NCI-H510A treated with DMSO at 0.1 percent for 48 hours (cell line): ENCODE measurements at regions not wholly inside any gene's neighbourhood (a gene's known extent, or its start where the extent isn't known, plus 50 kb on each side); places are given as distances from the start of the nearest gene placed in this dataset.
A peak's percentile ranks its signal among the peaks of the same experiment; 100 is the strongest.
"Not testable (repeated sequence)": the region's sequence is repeated elsewhere in the genome, so short reads cannot be mapped to it uniquely, and the experiment has no call there.

Experiments
- DNase-seq: peaks from one replicate; lab custom pipeline; 2025; lab: John Stamatoyannopoulos, UW

DNA sequence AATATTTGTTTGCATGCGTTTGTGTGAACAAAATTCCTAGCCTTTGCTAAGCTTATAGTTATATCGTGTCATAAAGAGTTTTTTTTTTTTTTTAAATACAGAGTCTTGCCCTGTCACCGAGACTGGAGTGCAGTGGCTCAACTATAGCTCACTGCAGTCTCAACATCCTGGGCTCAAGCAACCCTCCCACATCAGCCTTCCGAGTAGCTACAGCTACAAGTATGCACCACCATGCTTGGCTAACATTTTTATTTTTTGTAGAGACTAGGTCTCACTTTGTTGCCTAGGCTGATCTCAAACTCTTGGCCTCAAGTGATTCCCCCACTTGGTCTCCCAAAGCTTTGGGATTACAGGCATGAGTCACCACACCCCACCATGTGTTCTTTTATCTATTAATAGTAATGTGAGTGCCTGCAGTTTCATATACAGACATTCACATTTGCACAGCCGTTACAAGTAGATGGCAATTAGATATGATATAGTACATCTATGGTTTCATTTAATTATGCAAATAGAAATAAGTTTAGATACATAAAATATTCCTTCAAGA is 848.6 kb downstream of the PDCD6IP start:
- DNase-seq: no peak

DNA sequence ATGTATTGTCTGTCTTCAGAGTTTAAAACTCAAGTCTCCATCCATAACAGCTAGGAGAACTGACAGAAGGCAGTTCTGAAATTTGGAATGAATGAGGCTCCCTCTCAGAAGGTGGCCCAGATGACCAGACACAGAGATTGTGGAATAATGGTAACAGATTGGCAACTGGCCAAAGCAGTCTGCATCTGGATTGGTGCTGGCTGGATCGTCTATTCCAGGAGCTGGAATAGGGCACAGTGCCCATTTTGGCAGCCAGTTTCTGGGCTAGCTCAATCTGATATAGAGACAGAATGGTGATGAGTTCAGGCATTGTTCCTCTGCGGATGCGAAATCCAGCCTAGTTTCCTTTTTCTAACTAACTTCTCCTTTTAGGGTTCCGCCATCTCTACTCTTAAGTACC is 851.7 kb downstream of the PDCD6IP start:
- no peak for DNase-seq

DNA sequence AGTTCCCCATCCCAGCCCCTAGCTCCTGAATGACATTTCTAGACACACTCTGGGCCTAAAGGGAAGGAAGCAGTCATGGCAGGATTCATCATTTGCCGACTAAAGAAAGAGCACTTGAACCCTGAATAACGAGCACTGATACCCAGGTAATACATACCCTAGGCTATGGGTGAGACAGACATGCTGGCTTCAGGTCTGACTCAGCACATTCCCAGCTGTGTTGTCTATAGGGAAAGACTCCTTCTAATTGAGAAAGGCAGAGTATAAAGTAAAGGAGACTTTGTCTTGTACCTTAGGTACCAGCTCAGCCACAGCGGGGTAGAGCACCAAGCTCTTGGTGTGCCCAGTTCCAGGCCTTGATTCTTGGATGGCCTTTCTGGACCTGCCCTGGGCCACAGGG is 870.5 kb downstream of the PDCD6IP start:
- no peak for DNase-seq

DNA sequence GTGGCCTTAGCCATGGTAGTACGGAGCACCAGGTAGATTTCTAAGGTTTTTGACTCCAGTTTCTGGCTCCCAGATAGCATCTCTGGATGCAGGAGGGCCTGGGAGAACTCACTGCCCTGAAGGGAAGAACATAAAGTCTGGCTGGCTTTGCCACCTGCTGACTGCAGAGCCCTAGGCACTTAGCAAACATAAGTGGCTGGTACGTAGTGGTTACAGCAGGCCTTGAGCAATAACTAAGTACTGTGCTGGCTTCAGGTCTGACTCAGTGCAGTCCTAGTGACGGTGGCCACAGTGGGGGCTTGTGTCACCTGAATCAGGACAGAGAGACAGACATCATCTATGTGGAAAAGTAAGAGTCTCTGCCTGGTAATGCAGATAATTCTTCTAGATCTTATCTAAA is 871.1 kb downstream of the PDCD6IP start:
- DNase-seq: no peak

DNA sequence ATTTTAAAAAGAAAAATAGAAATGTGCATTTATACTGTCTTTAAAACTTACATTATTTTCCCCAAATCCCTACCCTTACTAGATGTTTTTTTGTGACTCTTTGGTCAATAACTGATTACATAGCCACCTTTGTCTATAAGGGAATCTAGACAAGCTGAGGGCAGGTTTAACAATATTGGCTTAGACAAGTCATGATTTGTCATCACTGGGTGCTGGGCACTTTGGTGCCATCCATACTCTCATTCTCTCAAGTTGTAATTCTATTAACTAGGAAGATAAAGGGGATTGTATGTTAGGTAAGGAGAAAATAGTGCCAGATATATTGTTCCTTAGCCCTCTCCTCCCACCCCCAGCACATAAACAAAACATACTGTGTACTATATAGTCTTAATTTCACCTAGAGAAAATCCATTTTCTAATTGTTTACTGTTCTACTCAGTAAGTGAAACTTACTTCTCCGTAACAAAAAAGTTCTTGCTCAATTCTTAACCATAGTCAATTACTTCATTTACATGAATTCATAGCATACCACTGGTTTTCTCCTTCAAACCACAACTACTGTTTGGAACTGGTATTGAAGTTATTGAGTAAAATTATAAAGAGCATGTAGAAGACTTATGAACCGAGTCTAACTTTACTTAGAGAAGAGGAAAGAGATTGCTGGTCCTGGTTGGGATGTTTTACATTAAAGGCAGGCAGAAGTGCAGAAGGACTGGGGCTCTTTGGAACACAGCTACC is 877.1 kb downstream of the PDCD6IP start:
- no peak for DNase-seq

DNA sequence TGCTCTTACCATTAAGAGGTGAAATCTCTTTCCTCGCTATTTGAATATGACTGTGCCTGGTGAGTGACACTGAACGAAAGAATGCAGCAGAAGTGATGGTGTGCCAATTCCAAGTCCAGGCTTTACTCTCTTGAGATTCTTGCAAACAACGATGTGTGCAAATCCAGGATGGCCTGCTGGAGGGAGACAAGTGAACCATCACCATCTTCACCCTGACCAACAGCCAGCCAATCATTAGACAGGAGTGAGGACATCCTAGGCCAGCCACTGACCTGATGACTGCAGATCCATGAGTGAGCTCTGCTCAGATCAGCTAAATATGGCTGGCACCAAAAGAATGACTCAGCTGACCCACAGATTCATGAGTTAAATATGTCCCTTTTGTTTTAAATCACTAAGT is 878.0 kb downstream of the PDCD6IP start:
- no peak for DNase-seq

DNA sequence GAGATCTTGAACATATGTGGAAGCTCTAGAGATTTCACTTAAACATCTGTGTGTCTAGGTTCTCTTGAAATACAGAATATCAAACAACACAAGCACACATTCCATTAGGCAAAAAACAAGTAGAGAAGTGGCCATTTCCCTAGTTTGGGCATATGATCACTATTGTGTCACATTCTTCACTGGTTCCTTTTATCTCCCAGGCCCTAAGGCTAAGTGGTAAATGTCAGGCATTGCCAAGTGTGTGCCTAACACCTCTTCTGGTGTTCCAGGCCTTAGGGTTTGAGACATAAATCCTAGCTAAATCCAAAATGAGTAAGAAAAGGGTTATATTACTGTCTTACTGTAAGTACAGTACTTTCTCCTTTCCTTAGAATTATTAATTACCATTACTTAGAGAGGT is 880.1 kb downstream of the PDCD6IP start:
- DNase-seq: no peak

DNA sequence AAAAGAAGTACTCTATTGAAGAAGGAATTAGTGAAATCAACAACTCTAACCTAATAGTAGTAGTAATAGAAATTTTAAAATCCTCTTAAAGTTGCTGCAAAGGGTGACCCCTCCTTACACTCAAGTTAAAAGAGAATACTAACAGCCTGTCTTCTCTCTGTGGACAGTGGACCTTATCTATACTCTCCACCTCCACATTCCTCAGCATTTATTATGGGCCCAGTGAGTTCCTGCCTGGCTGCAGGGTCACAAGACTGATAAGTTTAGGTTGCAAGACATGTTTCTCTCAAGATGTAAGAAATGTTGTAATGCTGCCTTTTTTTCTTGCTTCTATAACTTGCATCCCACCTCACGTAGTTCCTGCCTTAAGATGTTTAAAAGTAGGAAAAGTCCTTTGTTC is 880.6 kb downstream of the PDCD6IP start:
- not testable (repeated sequence) for DNase-seq

DNA sequence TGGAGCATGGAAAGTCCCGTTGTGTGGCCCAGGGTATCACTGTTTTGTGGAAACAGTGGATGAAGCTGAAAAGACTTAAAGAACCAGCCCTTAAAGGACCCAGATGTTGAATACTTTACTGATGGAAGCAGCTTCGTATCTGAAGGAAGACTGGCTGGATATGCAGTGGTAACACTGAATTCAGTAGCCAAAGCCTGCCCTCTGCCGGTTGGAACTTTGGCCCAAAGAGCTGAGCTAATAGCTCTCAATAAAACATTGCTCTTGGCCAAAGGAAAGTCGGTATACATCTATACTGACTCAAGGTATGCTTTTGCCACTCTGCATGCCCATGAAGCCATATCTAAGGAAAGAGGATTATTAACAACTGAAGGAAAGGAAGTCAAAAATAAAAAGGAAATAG is 885.4 kb downstream of the PDCD6IP start:
- DNase-seq: peak; percentile 43

DNA sequence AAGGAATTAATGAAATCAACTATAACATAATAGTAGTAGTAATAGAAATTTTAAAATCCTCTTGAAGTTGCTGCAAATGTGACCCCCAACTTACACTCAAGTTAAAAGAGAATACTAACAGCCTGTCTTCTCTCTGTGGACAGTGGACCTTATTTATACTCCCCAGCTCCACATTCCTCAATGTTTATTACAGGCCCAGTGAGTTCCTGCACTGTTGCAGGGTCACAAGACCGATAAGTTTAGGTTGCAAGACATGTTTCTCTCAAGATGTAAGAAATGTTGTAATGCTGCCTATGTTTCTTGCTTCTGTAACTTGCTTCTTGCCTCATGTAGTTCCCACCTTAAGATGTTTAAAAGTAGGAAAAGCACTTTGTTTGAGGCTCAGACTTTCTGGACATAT is 888.1 kb downstream of the PDCD6IP start:
- no peak for DNase-seq

DNA sequence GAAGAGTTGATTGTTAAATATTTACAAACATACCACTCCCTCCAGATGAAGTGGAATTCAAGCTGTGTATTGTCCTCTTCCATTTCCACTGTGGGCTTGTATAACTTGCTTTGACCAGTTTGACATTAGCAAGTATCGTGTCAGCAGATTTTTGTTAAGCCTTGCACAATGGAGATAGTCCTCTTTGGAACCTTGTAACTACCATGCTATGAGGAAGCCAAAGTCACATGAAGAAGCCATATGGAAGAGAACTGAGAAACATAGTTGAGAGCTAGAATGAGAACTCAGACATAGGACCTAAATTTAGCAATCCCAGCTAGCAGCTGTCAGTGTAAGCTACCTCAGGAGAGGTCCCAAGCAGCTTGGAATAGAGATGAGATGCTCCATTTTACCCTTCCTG is 889.2 kb downstream of the PDCD6IP start:
- DNase-seq: no peak

DNA sequence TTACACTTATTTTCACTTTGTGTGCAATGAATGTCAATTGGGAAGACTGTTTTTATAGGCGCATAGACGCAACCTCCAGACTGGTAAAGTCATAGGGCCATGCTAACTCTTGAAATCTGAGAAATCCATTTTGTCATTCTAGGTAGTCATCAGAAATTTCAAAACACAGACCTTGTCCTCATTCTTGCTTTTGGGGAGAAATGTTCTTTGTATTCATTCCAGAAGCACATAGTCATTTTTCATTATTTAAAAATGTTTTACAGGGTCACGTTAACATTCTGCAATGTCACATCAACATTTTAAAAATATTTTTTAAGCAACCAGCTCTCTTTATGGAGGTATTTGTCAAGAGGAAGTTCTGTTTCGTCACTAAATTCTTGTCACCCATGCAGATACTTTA is 898.4 kb downstream of the PDCD6IP start:
- DNase-seq: no peak

DNA sequence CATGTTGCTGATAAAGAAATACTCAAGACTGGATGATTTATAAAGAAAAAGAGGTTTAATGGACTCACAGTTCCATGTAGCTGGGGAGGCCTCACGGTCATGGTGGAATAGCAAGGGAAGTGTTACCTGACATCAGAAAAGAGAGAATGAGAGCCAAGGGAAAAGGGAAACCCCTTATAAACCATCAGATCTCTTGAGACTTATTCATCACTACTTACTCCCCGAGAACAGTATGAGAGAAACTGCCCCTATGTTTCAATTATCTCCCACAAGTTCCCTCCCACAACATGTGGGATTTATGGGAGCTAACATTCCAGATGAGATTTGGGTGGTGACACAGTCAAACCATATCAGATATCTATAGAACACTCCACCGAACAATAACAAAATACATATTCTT is 904.6 kb downstream of the PDCD6IP start:
- no peak for DNase-seq

DNA sequence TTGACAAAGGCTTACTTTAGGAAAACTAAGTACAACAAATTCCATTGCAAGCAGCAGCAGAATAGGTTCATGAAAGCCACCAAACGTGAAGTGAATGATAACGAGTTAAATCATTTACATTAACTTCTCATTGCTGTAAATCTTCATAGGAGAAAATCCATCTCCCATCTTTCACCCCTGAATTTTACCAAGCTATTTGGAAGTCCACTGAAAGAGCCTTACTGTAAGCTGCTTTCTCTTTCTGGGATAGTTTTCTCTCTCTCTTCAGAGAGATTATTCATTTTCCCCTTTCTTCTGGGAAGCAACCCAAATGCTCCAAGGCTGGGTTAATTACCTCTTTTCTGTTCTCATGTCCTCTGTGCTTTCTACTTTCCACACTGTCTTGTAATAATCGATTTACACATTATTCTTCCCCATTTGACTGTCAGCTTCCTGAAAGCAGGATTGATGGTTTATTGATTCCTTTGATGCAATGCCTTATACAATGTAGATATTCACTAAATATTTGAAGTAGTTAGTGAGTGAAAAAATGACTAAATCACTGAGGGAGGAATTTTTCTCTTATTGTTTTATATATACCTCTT is 914.3 kb upstream of the ARPP21 start:
- DNase-seq: no peak

DNA sequence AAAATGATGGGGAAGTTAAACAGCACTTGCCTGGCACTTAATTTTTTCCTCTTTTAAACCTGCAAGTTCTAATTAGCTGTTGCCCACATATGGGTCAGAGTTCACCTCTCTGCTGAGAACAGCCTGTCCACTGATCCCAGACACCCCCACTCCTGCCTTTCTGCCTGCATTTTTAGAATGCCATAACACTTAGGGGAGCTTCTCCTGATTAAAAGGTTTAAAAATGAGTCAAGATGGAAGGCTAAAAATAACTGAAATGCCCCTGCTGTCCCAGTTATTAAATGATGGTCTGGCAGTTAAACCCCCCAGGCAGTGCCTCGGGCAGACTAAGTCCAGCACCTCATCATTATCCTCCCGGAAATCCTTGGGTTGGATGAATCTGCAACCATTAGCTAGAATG is 913.6 kb upstream of the ARPP21 start:
- no peak for DNase-seq

DNA sequence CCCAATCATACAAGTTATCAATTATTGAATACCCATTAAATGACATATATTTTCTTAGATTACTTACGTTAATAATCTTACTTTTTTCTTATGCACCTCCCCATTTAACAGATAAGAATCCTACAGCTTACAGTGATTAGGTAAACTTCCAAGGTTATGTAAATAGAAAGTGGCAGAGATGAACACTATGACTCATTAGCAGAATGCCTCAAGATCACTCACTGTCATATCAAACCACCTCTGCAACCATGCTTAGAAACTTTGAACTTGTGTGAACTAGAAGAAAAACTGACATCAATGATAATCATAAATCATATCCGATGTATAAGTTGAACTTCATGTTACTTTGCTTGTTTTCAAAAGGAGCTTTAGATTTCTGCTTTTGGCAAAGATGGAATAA is 911.6 kb upstream of the ARPP21 start:
- DNase-seq: no peak

DNA sequence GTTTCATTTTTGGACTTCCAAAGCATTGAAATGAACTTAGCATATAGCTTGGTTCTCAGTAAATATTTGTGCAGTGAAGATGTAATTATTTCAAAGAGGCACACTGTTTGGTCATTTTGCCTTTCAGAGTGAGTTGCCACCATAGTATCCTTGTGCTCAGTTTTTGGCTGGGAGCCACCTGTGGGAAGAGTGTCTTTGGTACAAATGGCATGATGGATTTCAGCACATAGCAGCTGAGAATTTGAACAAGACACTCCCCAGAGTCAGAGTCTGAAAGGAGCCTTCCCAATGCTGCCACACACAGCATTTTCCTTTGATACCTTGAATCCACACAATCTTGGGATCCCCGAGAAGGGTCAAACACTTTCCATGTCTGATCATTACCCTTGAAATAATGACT is 897.2 kb upstream of the ARPP21 start:
- no peak for DNase-seq

DNA sequence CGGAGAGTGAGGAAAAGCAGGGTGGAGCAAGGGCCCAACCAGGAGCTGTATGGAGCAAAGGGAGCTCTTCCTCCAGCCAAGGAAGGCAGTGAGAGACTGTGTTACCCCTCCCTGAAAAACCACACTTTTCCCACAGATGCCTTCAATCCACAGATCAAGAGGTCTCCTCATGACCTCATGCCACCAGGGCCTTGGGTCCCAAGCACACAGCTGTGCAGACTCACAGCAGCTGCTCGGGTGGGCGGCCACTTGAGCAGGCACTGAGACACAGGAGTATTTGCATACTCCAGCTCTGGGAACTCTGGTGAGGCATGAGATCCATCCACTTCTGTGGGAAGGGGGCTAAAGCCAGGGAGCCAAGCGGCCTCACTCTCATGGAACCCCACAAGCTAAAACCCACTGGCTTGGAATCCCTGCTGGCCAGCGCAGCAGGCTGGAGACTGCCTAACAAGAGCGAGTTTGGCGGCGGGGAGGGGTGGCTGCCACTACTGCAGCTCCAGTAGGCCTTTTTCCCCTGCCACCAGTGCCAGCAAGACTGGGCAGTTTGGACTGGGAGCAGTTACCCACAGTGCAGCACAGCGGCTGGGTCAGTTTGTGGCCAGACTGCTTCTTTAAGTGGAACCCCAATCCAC is 880.6 kb upstream of the ARPP21 start:
- no peak for DNase-seq

DNA sequence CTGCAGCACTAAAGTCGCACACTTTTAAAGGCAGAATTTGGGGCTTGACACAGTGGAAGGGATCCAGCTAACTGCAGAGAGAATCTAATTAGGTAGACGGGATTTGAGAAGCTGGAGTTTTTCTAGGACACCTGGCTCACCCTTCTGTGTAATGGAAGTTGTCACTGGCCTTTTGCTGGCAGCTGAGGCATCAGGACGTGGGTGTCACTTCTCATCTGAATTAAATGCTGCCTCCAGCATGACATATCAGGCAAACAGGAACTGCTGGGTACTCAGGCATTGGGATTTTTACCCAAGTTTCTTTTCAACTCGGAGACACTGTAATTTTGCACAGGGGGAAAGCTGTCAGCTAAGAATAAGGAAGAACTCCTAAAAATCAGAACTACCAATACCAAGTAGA is 861.9 kb upstream of the ARPP21 start:
- no peak for DNase-seq

DNA sequence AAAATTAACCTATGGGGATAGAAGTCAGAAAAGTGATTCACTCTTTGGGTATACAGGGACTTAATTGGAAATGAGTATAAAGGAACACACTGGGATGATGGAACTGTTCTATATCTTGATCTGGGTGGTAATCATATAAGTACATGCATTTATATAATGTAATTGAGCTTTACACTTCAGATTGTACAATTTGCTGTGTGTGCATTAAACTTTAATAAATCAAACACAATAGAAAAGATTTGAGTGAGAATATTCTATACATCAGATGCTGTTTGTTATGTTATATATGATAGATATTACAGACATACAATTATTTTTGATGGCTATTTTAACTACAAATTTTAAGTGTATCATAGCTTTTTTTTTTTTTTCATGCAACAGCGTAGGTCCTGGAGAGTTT is 860.2 kb upstream of the ARPP21 start:
- no peak for DNase-seq

DNA sequence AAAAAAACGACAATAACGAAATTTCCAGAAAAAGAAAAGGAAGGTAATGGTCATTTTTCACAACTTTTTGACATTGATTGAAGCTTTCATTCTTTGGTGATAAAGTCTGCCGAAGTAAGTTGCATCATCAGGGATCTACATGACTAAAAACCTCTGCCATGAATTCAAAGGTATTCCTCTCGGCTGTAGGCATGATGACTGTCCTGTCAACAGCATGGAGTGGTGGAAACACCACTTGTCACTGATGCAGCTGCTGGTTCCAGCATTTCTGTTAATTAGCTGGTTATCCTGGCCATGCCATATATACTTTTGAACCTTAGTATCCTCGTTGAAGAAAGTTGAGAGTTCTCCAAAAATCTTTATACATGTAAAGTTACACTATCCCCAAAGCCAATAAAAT is 859.0 kb upstream of the ARPP21 start:
- no peak for DNase-seq

DNA sequence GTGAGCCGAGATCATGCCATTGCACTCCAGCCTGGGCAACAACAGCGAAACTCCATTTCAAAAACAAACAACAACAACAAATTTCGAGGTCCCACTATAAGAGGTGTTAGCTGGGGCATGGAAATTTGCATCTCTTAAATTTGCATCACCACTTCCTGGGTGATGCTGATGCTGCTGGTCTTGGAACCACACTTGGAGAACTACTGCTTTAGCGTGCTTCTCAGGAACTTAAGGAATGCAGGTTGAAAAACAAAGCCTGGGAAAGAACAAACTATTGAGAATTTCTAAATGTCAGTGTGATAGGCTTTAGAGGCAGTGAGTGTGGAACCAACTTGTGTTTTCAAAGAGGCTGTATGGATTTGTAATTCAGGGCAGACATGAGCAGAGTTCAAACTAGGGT is 858.4 kb upstream of the ARPP21 start:
- no peak for DNase-seq

DNA sequence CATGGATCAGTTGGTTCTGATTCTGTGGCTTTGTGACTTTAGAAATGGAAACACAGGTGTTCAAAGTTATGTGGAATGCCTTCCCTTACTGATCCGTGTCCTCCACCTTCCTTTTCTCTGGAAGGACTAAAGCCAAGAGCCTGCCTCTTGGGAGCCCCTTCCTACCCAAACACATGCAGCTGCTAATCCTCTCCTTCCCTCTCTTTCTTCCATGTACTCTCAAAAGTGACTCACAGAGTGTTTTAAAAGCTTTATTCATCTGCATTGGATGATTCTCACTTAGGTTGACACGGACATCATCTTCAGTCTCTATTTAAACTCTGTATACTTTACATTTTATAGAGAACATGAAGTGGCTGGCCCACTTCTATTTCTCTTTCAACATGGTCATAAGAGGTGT is 856.5 kb upstream of the ARPP21 start:
- peak; percentile 77 for DNase-seq
